Effector CD8-positive, alpha-beta T cell (primary cell): ENCODE measurements at regions not wholly inside any gene's neighbourhood (a gene's known extent, or its start where the extent isn't known, plus 50 kb on each side); places are given as distances from the start of the nearest gene placed in this dataset.

ENCODE experiments used
- DNase-seq: peaks from one replicate; lab custom pipeline; 2025; lab: John Stamatoyannopoulos, UW

DNA sequence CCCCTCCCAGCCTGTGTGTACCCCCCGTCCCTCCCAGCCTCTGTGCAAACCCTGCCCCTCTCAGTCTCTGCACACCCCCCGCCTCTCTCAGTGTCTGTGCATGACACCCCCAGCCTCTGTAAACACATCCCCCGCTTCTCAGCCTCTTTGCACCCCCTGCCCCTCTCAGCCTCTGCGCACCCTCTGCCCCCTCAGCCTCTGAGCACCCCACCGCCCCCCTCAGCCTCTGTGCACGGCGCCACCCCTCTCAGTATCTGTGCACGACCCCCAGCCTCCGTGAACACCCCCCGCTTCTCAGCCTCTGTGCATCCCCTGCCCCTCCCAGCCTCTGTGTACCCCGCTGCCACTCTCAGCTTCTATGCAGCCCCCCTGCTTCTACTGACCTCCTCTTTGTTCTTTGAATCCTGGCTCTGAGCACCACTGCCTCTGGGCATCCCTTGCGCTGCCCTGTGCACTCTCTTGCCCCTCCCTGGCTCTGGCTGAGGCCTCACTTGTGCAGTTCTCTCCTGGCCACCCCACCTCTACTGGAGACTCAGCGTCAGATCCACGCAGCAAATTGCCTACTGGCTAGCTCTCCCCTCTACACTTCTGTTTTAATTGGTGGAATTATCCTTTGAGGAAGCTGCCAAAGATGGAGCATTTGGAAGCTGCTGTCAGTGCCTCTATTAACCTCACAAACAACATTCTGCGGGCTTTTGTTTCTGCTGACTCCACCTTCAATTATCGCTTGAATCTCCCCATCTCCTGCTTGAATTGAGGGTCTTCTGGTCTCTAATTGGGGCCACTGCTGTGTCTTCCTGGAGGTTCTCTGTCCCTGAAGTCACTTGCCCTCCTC, 838.6 kb downstream of the TBC1D22A start:
- DNase-seq = no peak

DNA sequence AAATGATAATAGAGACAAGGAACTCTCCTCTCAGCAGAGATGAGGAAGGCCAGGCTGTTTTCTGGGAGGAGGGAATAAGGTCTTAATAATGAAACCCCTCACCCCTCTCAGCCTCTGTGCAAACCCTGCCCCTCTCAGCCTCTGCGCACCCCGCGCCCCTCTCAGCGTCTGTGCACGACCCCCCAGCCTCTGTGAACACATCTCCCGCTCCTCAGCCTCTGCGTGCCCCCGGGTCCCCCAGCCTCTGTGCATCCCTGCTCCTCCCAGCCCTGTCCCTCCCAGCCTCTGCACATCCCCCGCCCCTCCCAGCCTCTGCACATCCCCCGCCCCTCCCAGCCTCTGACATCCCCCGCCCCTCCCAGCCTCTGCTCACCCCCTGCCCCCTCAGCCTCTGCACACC, 837.8 kb downstream of the TBC1D22A start:
- DNase-seq = no peak

DNA sequence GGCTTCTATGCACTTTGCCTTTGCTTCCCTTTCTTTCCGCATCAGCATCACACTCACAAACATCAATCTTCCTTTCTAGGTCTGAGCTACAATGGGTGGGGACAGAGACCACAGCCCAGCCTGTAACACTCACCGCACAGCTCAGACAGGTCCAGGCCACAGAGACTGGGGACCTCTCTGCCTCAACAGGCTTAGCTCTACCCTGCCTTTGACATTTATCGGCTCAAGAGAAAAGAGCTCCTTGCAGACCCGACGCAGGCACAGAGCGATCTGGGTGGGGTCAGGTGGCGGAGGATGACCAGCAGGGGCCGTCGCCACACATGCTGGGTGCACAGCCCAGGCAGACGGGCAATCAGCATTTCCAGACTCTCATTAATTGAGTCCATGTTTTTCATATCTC, 837.3 kb downstream of the TBC1D22A start:
- DNase-seq = no peak

DNA sequence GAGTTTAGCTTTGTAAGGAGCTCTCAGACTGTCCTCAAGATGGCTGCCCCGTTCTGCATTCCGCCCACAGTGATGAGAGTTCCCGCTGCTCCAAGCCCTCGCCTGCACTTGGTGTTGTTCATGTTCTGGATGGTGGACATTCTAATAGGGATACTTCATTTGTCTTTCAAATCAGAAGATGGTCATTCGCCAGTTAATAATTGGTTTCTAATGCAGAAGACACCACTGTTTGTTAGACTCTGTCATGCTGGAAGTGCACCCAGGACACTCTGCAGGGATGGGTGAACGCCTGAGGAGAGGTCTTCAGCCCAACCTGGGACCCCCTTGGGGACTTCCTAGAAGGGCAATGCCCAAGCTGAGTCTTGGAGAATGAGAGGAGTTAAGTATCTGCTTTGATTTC, 836.4 kb downstream of the TBC1D22A start:
- DNase-seq = no peak

DNA sequence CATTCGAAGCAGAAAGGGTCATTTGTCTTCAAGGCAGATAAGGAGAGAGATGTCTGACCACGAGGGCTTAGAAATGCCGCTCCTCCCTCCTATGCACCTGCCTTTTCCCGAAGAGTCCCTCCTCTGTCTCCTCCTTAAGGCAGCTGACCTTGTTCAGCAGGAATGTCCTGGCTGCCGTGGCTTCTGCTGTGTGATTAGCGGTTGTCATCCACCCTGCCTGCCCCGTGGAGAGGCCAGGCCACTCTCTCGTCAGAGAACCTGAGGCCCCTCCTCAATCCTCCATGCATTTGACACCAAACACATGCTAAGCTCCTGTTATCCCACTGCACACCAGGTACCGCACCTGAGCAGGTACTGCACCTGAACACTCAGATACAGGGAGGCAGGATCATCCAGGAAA, 834.6 kb downstream of the TBC1D22A start:
- no peak for DNase-seq

DNA sequence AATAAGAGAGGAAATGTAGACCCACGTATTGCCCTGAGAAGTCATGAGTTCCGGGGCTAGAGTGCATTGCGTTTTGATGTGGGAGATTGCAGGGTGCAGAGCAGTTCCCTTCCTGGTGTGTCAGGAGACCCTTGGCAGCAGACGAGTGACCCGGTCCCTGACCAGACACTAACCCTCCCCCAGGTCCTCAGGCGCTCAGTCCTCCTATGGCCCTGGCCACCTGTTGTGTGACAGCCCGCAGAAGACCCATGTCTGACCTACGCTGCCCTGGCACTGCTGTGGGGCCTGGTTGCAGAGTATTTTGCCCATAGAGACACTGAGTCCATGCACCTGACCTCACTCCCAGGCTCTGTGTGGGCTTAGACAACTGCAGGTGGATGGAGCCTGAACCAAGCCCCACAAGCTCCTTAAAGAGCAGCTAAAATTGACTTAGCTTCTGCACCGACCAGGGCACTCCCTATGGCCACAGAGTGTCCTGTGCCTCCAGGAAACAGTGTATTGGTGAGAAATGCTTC, 833.8 kb downstream of the TBC1D22A start:
- no peak for DNase-seq

DNA sequence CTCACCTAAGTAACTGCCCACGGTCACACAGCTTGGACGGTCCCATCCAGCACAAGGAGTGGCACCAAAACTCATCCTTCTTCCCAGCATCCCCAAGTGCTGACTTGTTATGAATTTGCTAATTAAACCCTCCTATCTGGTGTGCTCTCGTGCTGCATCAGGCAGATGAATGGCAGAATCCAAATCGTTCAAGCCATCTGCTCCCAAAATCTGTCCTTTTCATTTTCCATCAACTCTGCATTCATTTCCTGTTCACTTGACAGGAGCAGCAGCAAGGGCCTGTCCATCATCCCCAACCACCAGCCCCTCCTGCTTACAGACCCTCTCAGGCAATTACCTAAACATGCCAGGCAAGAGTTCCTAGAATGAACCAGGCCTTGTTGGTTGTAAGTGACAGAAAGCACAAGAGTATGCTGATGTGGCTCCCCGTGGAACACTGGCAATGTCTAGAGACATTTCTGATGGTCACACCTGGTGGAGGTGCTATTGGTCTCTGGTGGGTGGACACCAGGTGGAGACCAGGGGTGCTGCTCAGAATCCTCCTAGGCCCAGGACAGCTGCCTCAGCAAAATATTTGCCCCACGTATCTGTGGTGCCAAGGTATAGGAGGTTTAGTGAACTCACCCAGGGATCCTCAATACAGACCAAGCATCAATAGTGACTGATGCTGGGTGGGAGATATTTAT, 832.5 kb downstream of the TBC1D22A start:
- no peak for DNase-seq

DNA sequence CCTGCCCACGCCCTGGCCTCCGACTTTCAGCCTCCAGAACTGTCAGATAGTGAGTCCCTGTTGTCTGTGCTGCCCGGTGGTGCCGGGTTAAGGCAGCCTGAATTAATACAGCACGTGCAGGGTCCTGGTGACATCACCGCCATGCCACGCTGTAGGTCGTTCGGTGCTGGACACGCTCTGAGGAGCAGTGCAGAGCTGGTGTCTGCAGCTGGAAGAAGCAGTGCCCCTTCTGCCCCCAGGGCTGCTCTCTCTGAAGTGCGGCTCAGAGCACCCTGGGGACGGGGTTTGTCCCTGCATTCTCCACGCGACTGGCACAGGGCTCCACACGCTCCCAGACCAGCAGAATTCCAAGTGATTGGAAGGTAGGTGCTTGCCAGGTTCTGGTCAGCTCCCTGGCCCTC, 831.5 kb downstream of the TBC1D22A start:
- DNase-seq = no peak

DNA sequence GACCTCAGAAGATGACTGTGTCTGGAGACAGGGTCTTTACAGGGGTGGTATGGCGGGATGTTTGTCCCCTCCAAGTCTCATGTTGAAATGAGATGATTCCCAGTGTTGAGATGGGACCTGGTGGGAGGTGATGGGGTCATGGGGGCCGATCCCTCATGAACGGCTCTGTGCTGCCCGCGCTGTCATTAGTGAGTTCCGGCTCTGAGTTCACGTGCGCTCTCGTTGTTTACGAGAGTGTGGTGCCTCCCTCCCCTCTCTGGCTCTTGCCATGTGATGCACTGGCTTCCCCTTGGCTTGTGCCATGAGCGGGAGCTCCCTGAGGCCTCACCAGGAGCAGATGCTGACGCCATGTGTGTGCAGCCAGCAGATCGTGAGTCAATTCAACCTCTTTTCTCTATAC, 830.8 kb downstream of the TBC1D22A start:
- no peak for DNase-seq

DNA sequence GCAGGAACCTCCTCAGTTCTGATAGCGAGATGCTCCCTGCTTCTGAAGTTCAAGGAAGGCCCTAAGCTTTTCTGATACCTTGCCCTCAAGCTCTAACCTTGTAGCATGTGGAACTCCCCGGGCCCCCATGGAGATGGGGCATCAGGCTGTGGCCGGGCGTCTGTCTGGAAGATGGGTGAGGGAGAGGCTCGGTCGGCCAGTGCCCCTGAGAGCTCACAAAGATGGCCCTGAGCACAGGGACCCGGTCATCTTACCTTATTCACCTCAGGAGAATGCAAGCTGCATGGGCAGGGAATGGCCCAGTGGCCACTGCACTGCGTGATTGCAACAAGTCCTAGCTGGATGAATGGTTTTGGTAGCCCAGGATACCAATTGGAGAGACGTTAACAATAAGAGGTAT, 830.3 kb downstream of the TBC1D22A start:
- DNase-seq = no peak

DNA sequence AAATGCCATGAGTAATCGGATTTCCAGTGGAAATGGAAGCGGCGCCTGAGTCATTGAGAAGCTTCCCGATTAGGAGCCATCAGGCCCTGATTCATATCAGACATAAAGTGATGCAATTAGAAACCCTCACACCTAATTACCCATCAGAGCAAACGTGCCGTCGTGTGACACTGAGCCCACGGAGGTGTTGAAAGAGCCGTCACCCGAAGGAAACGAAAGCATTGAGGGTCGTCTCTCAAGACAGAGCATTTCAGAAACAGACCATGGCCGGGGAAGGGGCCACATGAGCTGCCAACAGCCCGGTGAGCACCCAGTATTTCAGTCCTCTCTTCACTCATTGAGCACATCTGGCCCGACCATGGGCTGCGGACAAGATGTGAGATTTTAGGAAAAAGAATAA, 829.3 kb downstream of the TBC1D22A start:
- DNase-seq = no peak

DNA sequence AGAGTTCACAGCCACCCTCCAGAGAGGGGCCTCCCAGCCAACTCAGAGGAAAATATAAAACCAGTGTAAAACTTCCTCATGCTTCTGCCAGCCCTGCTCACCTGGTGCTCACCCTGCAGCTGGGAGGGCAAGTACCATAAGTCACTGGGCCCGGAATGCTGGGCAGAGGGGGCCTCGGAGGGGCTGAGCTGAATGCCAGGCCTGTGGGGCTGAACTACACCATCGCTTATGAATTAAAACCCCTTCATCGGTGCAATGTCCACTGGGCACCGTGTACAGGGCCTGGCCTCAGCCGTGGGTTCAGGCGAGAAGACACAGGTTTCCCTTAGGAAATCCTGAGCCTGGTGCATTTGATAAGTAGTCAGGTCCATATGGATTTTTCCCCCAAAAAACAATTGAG, 828.6 kb downstream of the TBC1D22A start:
- no peak for DNase-seq

DNA sequence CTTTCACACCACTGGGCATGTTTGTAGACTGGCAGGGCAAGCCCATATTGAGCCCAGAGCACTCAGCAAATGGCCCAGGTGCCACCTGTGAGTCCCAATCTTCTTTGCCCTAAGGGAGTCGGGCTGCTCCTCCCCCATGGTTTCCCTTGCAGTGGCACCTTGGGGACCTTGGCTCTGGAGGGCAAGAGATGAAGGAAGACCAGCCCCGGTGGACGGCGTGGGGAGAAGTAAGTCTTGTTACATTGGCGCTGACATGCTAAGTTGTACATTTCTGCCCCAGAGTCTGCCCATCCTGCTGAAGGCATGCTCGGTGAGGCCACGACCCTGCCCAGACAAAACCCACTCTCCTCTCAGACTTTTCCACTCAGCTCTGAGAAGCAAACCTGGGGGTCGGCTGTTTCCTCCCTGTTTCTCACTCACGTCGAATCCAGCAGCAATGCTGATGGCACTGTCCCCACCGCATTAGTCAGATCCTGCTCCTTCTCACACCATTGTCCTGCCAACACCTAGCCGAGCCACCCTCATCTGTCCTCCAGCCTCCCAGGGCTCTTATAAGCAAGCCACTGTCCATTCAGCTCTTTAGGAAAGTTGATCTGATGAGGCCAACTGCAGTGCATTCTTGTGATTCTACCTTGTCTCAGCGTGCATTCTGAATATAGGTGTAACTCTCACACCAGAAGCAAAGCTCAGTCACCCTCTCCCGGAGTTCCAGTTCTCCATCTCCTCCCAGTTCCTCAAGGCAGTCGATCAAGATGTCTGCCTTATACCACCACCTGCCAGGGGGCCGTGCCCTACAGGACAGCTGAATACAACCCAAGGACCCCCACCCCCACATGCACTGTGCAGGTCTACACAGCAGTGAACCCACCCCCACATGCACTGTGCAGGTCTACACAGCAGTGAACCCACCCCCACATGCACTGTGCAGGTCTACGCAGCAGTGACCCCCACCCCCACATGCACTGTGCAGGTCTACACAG, 827.1 kb downstream of the TBC1D22A start:
- DNase-seq = no peak

DNA sequence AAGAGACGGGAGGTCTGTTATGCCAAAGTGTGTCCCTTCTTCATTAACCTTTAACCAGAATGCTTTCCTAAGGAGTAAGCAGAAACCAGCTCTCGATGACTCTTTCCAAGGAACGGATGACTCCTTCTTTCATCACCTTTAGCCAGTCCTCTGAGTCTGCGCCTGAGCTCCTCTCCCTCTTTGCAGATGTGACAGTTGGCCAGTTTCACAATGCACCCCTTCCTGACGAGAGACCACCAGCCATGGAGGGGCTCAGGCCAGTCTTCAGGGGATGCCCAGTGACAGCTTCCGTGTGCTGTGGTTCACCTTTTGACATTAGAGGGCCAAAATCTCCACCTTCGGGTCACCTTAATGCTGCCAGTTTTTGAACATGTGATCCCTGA, 826.1 kb downstream of the TBC1D22A start:
- no peak for DNase-seq

DNA sequence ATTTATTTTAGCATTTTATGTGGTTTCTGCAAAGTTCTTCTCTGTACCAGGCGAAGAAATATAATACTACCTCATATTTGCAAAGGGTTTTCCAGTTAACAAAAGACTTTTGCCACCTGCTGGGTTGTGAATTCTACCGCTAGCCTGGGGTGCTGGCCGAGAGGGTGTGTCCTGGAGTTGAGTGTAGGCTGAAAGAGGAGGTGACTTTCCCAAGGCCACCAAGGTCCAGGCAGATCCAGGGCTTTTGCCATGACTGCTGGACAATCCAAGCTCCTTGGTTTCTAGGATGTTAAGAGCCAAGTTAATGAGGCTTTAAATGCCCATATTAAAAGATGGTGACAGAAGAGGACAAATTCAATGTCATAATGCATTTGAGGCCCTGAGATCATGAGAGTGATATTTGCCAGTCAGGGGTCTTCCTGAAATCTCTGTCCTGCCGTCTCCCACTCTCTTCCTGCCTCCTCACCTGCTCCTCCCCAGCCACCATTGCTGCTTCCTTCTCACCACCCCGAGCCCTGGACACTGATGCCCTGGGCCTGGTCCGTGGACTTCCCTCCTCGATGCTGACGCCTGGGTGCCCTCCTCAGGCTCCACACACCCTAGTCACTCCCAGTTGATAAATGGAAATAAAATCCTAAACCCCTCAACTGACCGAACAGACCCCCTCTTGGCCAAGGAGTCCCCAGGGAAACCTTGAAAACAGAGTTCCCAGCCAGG, 825.6 kb downstream of the TBC1D22A start:
- no peak for DNase-seq

DNA sequence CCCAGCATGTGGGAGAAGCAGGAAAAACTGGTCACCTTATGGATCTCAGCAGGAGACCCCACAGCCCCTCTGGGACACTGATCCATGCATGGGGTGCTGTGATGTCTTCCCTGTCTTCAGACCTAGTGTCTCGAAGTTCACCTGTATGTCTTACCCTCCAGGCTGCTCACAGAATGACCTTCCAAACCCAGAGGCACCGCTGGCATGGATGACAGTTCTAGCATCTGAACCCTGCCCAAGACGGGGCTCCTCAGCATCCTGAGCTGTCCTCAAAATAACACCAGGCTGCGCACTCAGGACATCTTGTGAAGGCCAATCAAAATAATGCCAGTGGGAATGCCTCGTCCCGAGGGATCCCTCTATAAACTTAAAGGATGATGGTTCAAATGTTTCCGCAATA, 824.9 kb downstream of the TBC1D22A start:
- DNase-seq = no peak

DNA sequence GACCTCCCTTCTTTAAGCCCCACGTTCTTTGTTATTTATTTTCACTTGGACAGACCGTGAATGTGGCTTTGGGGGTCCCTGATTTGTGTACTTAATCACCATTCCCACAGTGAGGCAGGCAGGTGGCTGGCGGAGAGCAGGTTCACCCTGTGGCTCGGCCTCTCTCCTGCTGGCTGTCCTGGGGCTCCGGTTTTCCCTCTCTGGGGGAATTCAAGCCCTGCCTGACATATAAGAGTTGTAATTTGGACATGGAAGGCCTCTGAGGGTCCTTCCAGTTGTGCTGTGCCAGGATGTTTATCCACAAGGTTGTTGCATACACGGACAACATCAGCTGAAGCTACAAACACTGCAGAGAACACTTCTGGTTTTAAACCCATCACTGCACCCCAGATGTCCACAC, 824.5 kb downstream of the TBC1D22A start:
- DNase-seq = no peak

DNA sequence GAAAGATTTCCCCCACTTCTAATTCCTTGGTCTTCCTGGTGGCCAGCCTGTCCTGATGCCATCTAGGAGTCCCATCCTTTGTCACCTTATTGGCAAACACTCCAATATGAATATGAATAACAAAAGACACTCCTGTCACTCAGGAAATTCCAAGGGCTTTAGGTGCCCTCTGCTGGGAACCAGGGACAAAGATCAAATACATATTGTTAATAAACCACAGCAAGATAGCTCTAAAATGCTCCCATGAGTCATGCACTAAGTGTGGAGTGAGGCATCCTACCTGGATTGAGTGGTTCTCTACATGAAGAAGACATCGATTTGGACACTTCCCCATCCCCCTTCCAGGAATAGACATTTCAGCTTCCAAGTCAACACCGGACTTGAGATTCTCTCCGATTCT, 823.6 kb downstream of the TBC1D22A start:
- DNase-seq = no peak

DNA sequence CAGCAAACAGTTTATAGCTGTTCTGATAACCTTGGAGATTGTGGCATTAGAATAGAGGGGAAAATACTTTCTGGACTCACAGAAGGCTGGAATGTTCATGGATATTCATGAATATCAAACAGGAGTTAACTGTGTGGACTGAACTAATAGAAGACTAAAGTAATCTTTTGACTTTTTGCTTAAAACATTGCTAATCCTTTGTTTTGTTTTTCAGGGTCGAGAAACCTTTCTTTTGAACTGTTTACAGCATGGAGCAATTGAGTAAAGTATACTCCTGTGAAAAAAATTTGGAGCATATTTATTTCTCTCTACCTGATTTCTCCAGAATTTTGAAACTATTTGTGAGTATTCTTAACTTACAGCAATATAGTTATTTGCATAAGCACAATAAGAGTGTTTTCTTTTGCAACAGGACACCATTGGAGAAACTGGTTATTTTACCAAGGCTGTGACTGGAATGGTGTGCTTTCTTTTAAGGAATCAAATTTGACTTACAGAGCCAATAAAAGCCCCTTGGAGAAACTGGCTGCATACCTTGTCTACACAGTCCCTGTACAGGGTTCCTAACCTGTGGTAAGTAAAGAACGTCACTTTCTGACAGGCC, 821.6 kb downstream of the TBC1D22A start:
- DNase-seq = no peak

DNA sequence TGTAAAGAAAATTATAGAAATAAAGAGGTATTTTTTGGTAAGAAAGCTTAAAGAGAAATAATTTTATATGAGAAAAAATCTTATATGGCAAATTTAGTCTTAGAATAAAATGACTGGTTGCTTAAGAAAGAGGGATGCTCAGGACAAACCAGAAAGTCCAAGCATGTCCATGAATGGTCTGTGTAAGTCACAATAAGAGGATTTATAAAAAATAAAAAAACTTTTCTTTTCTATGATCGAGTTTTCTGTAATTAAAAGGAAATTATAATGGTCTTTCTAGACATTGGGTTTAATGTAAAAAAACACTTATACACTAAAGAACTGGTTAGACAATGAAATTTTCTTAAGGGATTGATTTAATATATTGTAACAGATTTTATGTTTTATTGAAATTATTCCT, 819.6 kb downstream of the TBC1D22A start:
- DNase-seq = no peak

DNA sequence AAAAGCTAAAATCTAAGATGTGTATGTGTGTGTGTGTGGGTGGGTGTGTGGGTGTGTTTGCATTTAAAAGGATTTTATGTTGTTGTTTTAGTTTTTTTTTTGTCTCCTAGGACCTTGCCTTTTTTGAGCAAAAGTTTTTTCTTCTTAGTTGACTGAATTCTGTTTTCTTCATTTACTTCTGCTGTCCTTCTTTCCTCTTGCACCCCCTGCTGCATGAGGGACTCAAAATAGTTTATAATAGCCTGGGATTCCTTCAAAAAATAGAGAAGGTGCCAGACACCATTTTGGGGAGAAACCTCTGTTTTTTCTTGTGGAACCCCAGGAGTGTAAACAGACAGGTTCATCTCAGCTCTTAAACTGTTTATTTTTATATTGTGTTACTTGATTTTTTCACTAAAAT, 817.7 kb downstream of the TBC1D22A start:
- no peak for DNase-seq
